IMR-90 (cell line): ENCODE measurements at regions not wholly inside any gene's neighbourhood (a gene's known extent, or its start where the extent isn't known, plus 50 kb on each side); places are given as distances from the start of the nearest gene placed in this dataset.

ENCODE experiments used
- ATAC-seq: fragments of 200-7000 bp; cut with Tn5 transposase; 2 replicates; pipeline ENCODE4 v1.9.1; 2020; ENCODE audit warnings: low read depth, mild to moderate bottlenecking, moderate library complexity
- BruUV-seq: library from RNA; stranded (reverse); fragments of 400-500 nt; replicated peaks from 2 replicates; lab custom pipeline; 2021; lab: Mats Ljungman, UMichigan
- CTCF ChIA-PET: fragments of 300-600 bp; formaldehyde crosslinking; extraction: SDS; loops from one replicate; lab custom pipeline; 2021; ENCODE audit warnings: antibody characterized with exemption; lab: Yijun Ruan, JAX
- POLR2A ChIA-PET: fragments of 300-600 bp; sonication (Branson Sonifier 250); formaldehyde crosslinking; loops from one replicate; lab custom pipeline; 2022; ENCODE audit warnings: antibody characterized with exemption; ENCODE audit not compliant: unreplicated experiment; lab: Charles Lee
- DNase-seq: peaks from one replicate; pipeline ENCODE4 v3.0.0; 2013
- H2AFZ ChIP-seq: replicated peaks from 2 replicates; pipeline ENCODE3; 2013; ENCODE audit warnings: low read length, mild to moderate bottlenecking; ENCODE audit not compliant: poor library complexity
- H2AK5ac ChIP-seq: 2 replicates; pipeline ENCODE4 v1.6.1; 2013; ENCODE audit warnings: low read depth, low read length, inconsistent platforms
- H2AK9ac ChIP-seq: replicated peaks from 2 replicates; pipeline ENCODE3; 2013; ENCODE audit warnings: mild to moderate bottlenecking, low read depth, low read length, moderate library complexity; ENCODE audit not compliant: poor library complexity
- H2BK120ac ChIP-seq: 2 replicates; pipeline ENCODE4 v1.6.1; 2013; ENCODE audit warnings: low read depth, low read length, inconsistent platforms
- H2BK15ac ChIP-seq: 3 replicates; pipeline ENCODE4 v1.6.1; 2013; ENCODE audit warnings: low read depth, low read length, inconsistent platforms
- H2BK20ac ChIP-seq: 2 replicates; pipeline ENCODE4 v1.6.1; 2013; ENCODE audit warnings: low read depth, mild to moderate bottlenecking, inconsistent platforms, low read length, moderate library complexity
- H2BK5ac ChIP-seq: 2 replicates; pipeline ENCODE4 v1.6.1; 2013; ENCODE audit warnings: mild to moderate bottlenecking, low read depth, low read length, inconsistent platforms; ENCODE audit not compliant: poor library complexity, severe bottlenecking
- H3K14ac ChIP-seq: replicated peaks from 2 replicates; pipeline ENCODE4 v1.6.1; 2013; ENCODE audit warnings: low read depth, low read length, inconsistent platforms
- H3K18ac ChIP-seq: 2 replicates; pipeline ENCODE4 v1.6.1; 2013; ENCODE audit warnings: low read depth, low read length, control low read depth
- H3K23ac ChIP-seq: 2 replicates; pipeline ENCODE4 v1.6.1; 2013; ENCODE audit warnings: low read depth, low read length, inconsistent platforms
- H3K27ac ChIP-seq: 2 replicates; pipeline ENCODE4 v1.5.1; 2013; ENCODE audit warnings: mild to moderate bottlenecking, control low read depth, low read length; ENCODE audit not compliant: insufficient read depth
- H3K27me3 ChIP-seq: 2 replicates; pipeline ENCODE4 v1.6.1; 2013; ENCODE audit warnings: low read length; ENCODE audit not compliant: control insufficient read depth, insufficient read depth
- H3K36me3 ChIP-seq: 2 replicates; pipeline ENCODE4 v1.6.1; 2013; ENCODE audit warnings: low read length, mixed read lengths; ENCODE audit not compliant: control insufficient read depth, insufficient read depth
- H3K4ac ChIP-seq: 2 replicates; pipeline ENCODE4 v1.6.1; 2013; ENCODE audit warnings: low read depth, low read length, inconsistent platforms
- H3K4me1 ChIP-seq: 2 replicates; pipeline ENCODE4 v1.6.1; 2013; ENCODE audit warnings: low read length, mixed read lengths; ENCODE audit not compliant: control insufficient read depth, insufficient read depth
- H3K4me2 ChIP-seq: 2 replicates; pipeline ENCODE4 v1.6.1; 2013; ENCODE audit warnings: low read depth, mild to moderate bottlenecking, control low read depth, low read length, moderate library complexity
- H3K4me3 ChIP-seq: 2 replicates; pipeline ENCODE4 v1.5.1; 2013; ENCODE audit warnings: low read depth, mild to moderate bottlenecking, control low read depth, low read length, moderate library complexity; ENCODE audit not compliant: insufficient read depth
- H3K56ac ChIP-seq: 2 replicates; pipeline ENCODE4 v1.6.1; 2013; ENCODE audit warnings: low read length, inconsistent platforms; ENCODE audit not compliant: insufficient read depth; ENCODE audit errors: extremely low read depth
- H3K79me1 ChIP-seq, 2 experiments: 2 replicates each; pipeline ENCODE4 v1.6.1; 2013; ENCODE audit warnings: low read length in 2 of 2, inconsistent platforms in 1 of 2, low read depth in 1 of 2
- H3K9ac ChIP-seq: 2 replicates; pipeline ENCODE4 v1.6.1; 2013; ENCODE audit warnings: low read depth, low read length, control low read depth
- H3K9me1 ChIP-seq: 2 replicates; pipeline ENCODE4 v1.6.1; 2013; ENCODE audit warnings: low read length, inconsistent platforms; ENCODE audit not compliant: insufficient read depth
- H3K9me3 ChIP-seq: 2 replicates; pipeline ENCODE4 v1.6.1; 2013; ENCODE audit warnings: low read length; ENCODE audit not compliant: control insufficient read depth, insufficient read depth
- H4K20me1 ChIP-seq: 2 replicates; pipeline ENCODE4 v1.6.1; 2013; ENCODE audit warnings: low read length, inconsistent platforms; ENCODE audit not compliant: insufficient read depth
- H4K5ac ChIP-seq: 2 replicates; pipeline ENCODE4 v1.6.1; 2013; ENCODE audit warnings: mild to moderate bottlenecking, low read depth, low read length, control low read depth
- H4K8ac ChIP-seq, 2 experiments: 2 replicates each; pipeline ENCODE4 v1.6.1; 2013; ENCODE audit warnings: low read depth in 2 of 2, low read length in 2 of 2, control low read depth in 1 of 2, inconsistent platforms in 1 of 2
- H4K91ac ChIP-seq: 2 replicates; pipeline ENCODE4 v1.6.1; 2013; ENCODE audit warnings: low read depth, low read length, inconsistent platforms; ENCODE audit not compliant: insufficient read depth
- BHLHE40 ChIP-seq: fragments of 150-350 bp; IDR thresholded peaks from 2 replicates; pipeline ENCODE4 v1.6.1; 2016; ENCODE audit warnings: mild to moderate bottlenecking, low read depth, low read length
- CEBPB ChIP-seq: IDR thresholded peaks from 2 replicates; pipeline ENCODE4 v1.6.1; 2012; ENCODE audit warnings: low read depth, low read length, improper control_type of control experiment
- CHD1 ChIP-seq: IDR thresholded peaks from 2 replicates; pipeline ENCODE4 v1.6.1; 2012; ENCODE audit warnings: low read depth, low read length, improper control_type of control experiment
- CTCF ChIP-seq: conservative IDR thresholded peaks from 2 replicates; pipeline ENCODE4 v1.5.1; 2012; ENCODE audit warnings: mild to moderate bottlenecking, low read depth, low read length, improper control_type of control experiment
- ELK1 ChIP-seq: fragments of 150-350 bp; IDR thresholded peaks from 2 replicates; pipeline ENCODE4 v1.6.1; 2016; ENCODE audit warnings: low read depth, mild to moderate bottlenecking, low read length, moderate library complexity, borderline replicate concordance
- FOS ChIP-seq: fragments of 150-350 bp; IDR thresholded peaks from 2 replicates; pipeline ENCODE4 v1.6.1; 2016; ENCODE audit warnings: low read depth, low read length
- MAFK ChIP-seq: IDR thresholded peaks from 2 replicates; pipeline ENCODE4 v1.6.1; 2012; ENCODE audit warnings: low read depth, low read length, improper control_type of control experiment
- MXI1 ChIP-seq: IDR thresholded peaks from 2 replicates; pipeline ENCODE4 v1.6.1; 2012; ENCODE audit warnings: low read depth, mild to moderate bottlenecking, low read length, moderate library complexity, borderline replicate concordance
- NFE2L2 ChIP-seq: fragments of 150-350 bp; IDR thresholded peaks from 2 replicates; pipeline ENCODE4 v1.6.1; 2016; ENCODE audit warnings: low read depth, mild to moderate bottlenecking, low read length
- POLR2A ChIP-seq: IDR thresholded peaks from 2 replicates; pipeline ENCODE4 v1.6.1; 2012; ENCODE audit warnings: mild to moderate bottlenecking, low read depth, low read length
- RAD21 ChIP-seq: IDR thresholded peaks from 2 replicates; pipeline ENCODE4 v1.6.1; 2012; ENCODE audit warnings: low read length, improper control_type of control experiment
- RCOR1 ChIP-seq: IDR thresholded peaks from 2 replicates; pipeline ENCODE4 v1.6.1; 2012; ENCODE audit warnings: mild to moderate bottlenecking, low read length, improper control_type of control experiment; ENCODE audit not compliant: insufficient replicate concordance
- USF2 ChIP-seq: fragments of 150-350 bp; IDR thresholded peaks from 2 replicates; pipeline ENCODE4 v1.6.1; 2017; ENCODE audit warnings: mild to moderate bottlenecking, antibody characterized with exemption, low read length, low read depth
- WGBS, 2 experiments: methylation state at CpG; one replicate each; pipeline versions ENCODE4 v1.1.5 to v1.1.7; 2013; ENCODE audit warnings: missing lambda C conversion rate in 2 of 2; ENCODE audit not compliant: insufficient read length in 1 of 2; ENCODE audit errors: extremely low coverage in 2 of 2; 5-methylcytosine and 5-hydroxymethylcytosine counted together
- dilution Hi-C: fragments of 300-500 bp; cut with HindIII; formaldehyde crosslinking; loops from one replicate; pipeline ENCODE4 v1.14.3; 2018; ENCODE audit warnings: low sequenced_read_pairs; ENCODE audit not compliant: unreplicated experiment
- in situ Hi-C: fragments of 300-500 bp; cut with MboI; formaldehyde crosslinking; loops from 3 replicates; pipeline ENCODE4 v1.14.3; 2019; ENCODE audit warnings: low sequenced_read_pairs, inconsistent platforms, mixed read lengths
- intact Hi-C: fragments of 100-400 bp; cut with micrococcal nuclease; formaldehyde crosslinking; loops from 2 replicates; pipeline ENCODE4 v1.10.0; 2022

- Histone ChIP-seq H3K23ac (no peak overlapping the region), H2AK5ac (no peak overlapping the region), H2AFZ (no peak overlapping the region), H4K20me1 (no peaks in the 10 kb centered on the region), H3K9ac (no peak overlapping the region), H3K9me1 (no peaks in the 10 kb centered on the region), H3K4me1 (no peaks in the 10 kb centered on the region), H3K4me2 (no peak overlapping the region), H2BK5ac (no peak overlapping the region), H3K4ac (no peak overlapping the region), H2BK120ac (no peak overlapping the region), H3K4me3 (no peak overlapping the region), H3K27me3 (peaks cover 27% of the 10 kb centered on the region), H4K8ac (no peak overlapping the region), H3K36me3 (no peaks in the 10 kb centered on the region), H3K27ac (no peak overlapping the region), H2BK20ac (no peak overlapping the region), H3K79me1 (no peaks in the 10 kb centered on the region), H4K5ac (no peak overlapping the region), H3K18ac (no peak overlapping the region), H3K56ac (no peak overlapping the region), H2AK9ac (no peak overlapping the region), H3K14ac (no peak overlapping the region), H3K9me3 (no peaks in the 10 kb centered on the region), H4K91ac (no peak overlapping the region), H2BK15ac (no peak overlapping the region)
- ATAC-seq (no peak), DNase-seq (no peak)
- no TSS peak for BruUV-seq
- intact Hi-C loops = no loop called here
- CTCF ChIA-PET = no interaction called here
- POLR2A ChIA-PET = no interaction called here
- WGBS, 2 experiments = 100% methylated on average over 1 of the region's 1 CpG; no CpG with 5 or more reads in 1 of the 2 experiments
- dilution Hi-C loops = no loop called here
- in situ Hi-C loops = no loop called here
- TF ChIP-seq BHLHE40 (no peak), CTCF (no peak), FOS (no peak), MXI1 (no peak), MAFK (no peak), POLR2A (no peak), NFE2L2 (no peak), ELK1 (no peak), USF2 (no peak), RAD21 (no peak), CHD1 (no peak), RCOR1 (no peak), CEBPB (no peak)
Measured at GRCh38 chr2:236689393-236689700, 119.7 kb downstream of the ACKR3 start.
